Activated gamma-delta T cell treated with anti-CD3 and anti-CD28 coated beads, Interleukin-2, amount 50 U/mL, for 16 hours (primary cell): ENCODE measurements at regions not wholly inside any gene's neighbourhood (a gene's known extent, or its start where the extent isn't known, plus 50 kb on each side); places are given as distances from the start of the nearest gene placed in this dataset.

Experiments
- DNase-seq: peaks from one replicate; pipeline ENCODE4 v3.0.0-alpha.2; 2020; ENCODE audit warnings: low read depth

DNA sequence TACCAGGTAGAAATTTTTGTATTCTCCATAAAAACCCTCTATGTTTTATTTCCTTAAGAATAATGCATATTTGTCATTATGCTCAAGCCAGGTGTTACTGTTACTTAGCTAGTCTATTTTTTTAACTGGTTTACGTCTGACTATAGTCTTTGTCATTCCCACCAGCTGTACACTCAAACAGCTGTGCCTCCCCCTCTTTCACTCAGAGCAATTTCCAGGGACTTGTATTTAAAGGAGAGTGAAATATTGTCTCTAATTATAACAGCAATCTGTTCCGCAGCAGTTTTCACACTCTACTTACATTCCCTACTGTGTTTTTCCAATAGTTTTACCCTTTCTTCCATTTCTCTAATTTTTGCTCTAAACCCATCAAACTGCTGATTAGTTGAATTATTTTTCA, 813.6 kb upstream of the MIR17HG start:
- no peak for DNase-seq

DNA sequence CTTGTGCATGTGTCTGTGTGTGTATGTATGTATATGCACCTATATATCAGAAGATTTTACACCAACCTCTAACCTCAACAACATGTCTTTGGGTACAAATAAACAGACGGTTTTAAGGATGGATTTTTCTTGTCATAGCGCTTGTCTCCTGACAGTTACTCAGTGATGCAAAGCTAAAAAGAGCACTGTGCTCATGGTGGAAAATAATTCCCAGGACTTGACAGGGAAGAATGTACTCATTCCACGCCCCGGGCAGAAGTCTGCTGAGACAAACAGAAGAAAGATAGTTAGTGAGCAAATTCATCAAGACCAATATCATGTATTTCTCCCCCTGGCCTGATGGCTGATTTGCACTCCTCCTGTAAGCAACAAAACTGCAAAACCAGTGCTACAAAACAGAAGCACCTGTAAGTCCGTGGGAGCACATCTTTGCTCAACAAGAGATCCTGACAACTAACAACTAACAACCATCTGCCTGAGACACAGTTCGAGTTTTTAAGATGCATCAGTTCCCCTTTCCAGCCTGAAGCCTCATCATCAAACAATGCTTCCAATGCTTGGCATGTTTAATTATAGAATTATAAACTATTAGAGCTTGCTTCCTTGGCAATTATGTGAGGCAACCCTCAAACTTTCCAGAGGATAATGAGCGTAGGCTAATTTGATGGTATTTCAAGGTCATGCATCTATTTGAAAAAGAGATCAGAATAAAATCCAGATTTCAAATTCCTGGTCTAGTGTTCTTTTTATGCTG, 812.7 kb upstream of the MIR17HG start:
- no peak for DNase-seq

DNA sequence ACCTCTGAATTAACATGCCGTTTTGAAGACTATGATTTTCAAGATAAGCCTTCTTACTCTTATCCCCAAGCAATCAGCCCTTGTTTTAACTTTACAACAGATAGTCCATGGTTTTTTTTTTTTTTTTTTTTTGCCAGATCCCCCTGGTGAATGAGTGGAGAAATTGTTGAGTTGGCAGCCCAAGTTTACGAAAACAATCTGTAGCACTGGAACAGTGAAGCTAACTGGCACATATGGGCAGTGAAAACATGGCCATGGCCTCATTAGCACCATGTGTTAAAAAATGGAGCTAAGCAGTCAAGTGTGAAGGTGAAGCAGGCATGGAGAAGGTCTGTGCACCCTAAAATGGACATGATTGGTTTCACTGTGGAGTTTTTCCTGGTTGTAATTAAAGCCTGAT, 812.1 kb upstream of the MIR17HG start:
- DNase-seq, result no peak

DNA sequence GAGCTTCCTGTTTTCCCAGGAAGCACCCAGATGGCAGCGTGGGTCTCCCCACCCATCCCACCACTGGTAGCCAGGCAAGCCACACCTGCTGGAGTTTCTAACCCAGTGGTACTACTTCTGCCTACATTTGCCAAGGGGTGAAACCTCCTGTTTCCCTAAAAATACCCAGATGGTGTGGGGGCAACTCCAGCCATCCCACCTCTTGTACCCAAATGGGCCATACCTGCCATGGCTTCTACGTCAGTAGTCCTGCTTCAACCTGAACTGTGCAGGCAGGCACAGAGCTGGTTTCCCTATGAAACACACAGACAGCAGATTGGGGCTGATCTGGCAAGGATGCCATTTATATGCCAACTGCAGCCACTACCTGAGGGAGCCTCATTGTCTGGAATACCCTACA, 809.4 kb upstream of the MIR17HG start:
- no peak for DNase-seq

DNA sequence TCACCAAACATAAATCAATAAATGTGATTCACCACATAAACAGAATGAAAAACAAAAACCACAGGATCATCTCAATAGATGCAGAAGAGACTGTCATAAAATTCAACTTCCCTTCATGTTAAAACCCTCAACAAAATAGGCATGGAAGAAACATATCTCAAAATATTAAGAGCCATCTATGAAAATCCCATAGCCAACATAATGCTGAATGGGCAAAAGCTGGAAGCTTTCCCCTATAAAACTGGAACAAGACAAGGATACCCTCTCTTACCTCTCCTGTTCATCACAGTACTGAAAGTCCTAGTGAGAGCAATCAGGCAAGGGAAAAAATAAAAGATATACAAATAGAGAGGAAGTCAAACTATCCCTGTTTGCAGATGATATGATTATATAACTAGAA, 806.1 kb upstream of the MIR17HG start:
- DNase-seq, result no peak

DNA sequence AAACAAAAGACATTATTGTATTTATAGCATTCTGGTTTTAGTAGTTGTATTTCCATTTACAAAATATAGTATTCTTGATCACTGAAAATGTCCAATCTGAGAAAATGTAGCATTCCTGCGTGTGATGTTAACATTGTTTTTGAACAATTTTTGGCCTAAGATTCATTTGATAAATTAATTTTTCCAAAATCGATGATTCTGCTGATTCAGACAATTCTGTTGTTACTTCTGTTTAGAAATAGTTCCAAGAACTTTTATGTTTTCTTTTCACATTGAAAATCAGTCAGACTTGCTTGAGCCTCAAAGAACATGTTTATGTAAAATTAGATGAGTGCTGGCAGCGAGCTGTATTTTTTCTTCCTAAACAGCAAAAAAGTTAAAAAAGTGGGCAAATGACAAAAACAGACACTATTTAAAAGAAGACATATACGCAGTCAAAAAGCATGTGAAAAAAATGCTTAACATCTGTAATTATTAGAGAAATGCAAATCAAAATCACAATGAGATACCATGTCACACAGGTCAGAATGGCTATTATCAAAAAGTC, 804.5 kb upstream of the MIR17HG start:
- DNase-seq, result no peak

DNA sequence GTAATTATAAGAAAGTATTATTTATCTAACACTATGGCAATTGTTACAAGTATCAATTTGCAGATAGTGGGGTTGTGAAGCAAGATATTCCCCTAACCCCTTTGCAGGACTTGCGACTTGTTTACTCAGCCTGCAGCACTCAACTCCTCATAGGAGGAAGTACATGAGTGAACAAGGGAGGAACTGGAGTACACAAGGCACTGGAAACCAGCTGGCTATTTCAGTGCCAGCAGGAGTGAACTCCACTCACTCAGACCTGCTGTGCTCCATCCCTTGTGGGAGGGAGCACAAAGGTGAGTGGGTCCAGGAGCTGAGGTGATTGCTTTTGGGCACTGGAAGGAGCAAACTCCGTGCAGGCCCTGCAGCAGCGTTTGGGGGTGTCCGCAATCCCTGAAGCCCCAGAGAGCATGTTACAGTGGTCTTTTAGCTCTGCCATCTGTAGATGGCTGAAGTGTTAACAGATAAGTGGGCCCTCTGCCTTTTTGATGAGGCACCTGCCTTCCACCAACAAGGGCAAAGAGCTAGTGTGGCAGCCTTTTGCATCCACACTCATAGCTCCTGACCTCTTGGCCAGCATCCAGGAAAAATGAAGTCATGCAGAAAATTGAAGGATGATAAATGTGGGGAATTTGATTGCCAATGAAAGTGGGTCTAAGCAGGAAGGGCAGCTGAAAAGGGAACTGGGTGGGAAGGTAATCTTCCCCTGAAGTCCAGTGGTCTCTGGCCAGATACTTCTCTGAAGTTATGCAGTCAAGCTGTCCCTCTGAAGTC, 802.2 kb upstream of the MIR17HG start:
- no peak for DNase-seq

DNA sequence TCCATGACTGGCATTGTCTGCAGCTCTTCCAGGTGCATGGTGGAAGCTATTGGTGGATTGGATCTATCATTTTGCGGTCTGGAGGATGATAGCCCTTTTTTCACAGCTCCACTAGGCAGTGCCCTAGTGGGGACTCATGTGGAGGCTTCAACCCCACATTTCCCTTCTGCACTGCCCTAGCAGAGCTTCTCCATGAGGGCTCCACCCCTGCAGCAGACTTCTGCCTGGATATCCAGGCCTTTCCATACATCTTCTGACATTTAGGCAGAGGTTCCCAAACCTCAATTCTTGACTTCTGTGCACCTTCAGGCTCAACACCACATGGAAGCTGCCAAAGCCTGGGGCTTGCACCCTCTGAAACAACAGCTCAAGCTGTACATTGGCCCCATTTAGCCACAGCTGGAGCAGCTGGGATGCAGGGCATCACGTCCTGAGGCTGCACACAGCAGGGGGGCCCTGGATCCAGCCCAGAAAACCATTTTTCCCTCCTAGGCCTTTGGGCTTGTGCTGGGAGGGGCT, 800.2 kb upstream of the MIR17HG start:
- DNase-seq, result no peak

DNA sequence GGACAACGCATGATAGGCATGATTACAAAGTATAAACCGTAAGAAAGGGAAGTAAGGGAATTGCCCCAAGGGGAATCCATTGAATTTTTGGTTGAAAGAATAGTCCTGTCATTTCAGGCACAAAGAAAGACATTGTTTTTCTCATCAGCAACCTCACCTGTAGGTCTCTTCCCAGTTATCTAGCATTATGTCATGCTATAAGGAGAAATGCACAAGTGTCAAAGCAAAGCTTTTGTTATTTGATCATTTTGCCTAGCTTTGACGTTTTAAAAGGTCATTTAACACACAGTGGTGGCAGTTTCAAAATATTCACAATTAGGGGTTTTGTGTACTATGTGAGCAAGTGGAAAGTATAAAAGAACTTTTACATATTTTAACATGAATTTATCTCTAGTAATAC, 796.2 kb upstream of the MIR17HG start:
- DNase-seq, result no peak

DNA sequence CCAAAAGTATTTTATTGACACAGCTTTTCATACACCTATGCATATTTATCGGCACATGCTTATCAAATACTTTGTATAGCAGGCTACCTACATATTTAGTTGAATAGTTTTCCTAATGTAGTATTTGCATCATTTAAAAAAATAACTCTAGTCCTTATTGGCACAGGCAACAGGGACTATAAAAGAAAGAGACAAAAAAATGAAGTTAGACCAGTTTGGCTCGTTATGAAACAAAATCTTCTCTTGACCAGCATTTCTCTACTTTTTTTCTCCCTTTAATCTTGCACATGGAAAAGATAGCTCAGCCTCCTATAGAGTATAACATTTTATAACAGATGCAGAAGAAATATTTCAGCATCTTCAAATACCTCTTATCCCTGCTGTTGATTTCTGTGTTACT, 794.8 kb upstream of the MIR17HG start:
- DNase-seq, result no peak

DNA sequence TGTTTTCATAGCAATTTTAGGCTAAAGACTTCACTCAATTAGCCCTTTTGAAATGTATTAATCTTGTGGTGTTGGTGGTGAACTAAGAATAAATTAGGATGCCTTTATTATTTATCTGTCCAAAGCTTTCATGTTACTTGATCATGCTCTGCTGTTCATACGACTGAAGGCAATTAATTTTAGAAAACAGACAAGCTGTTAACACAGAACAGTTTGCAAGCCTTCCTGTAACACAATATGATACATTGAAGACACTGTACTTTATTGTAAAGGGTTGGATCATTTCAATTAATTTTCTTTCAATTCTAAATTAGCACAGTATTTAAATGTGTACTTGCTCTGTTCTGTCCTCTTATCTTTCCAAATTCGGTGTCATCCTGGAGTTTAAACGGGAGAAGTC, 794.3 kb upstream of the MIR17HG start:
- no peak for DNase-seq

DNA sequence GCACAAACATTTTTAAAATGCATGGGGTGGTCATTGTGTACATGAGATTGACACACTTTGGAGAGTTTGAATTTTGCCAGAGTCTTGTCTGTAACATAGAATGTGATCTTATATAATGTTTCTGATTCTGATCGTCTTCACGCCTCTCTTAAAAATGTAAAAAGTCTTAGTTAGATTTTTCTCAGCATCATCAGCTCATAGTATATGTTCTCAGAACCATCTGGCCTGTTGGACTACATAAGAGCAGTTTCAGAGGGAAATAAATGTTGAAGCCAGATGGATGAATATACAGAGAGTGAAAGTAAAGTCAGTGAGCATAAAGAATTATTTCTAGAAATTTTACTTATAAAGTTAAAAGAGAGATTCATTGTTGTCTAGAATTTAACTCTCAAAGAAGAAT, 789.9 kb upstream of the MIR17HG start:
- no peak for DNase-seq

DNA sequence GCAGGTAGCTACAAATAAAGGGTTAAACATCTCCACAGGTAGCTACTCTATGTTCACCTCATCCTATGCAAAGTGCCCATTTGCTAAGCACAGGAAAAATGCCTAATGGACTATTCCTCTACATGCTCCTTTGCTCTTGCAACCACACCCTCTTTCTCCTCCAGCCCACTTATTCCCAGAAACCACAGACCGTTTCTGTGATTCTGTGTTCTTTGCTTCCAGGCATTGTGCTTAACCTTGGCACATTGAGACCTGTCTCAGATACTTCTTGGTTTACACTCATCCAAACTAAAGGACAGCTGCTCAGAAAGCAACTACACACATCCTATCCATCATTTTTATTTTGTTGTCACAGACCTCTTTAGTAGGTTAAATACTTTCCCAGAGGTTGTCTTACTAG, 785.0 kb upstream of the MIR17HG start:
- no peak for DNase-seq

DNA sequence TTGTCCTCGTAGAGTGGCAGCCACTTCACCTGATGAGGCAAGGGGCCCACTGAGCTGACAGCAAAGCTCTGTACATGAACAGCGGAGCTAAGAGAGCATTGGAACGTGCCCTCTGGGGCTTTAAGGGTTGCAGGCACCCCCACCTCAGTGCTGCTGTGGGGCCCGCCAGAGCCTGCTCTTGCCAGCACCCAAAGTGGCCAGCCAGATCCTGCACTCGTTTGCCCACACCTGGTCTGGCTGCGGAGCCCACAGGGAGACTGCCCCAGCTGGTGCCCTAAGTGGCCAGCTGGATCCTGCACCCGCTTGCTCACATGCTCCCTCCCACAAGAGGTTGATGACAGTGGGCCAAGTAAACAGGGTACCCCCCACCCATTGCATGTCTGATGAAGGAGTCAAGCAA, 783.4 kb upstream of the MIR17HG start:
- no peak for DNase-seq

DNA sequence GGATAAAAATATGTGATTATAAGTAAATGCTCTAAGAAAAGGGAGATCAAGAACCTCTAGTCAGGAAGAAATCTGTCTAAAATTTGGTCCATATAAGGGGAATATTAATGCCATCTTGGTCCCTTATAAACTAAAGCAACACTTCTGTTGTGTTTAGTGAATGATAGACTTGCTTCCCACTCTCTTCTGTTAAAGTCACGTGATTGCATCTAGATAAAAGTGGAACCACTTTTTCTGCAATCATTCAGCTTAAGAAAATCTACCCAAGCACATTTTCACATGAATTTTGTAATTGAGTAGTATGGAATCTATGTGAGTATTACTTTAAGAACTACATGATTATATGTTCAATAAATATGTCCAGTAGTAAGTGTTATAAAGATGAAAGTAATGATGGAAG, 782.9 kb upstream of the MIR17HG start:
- no peak for DNase-seq

DNA sequence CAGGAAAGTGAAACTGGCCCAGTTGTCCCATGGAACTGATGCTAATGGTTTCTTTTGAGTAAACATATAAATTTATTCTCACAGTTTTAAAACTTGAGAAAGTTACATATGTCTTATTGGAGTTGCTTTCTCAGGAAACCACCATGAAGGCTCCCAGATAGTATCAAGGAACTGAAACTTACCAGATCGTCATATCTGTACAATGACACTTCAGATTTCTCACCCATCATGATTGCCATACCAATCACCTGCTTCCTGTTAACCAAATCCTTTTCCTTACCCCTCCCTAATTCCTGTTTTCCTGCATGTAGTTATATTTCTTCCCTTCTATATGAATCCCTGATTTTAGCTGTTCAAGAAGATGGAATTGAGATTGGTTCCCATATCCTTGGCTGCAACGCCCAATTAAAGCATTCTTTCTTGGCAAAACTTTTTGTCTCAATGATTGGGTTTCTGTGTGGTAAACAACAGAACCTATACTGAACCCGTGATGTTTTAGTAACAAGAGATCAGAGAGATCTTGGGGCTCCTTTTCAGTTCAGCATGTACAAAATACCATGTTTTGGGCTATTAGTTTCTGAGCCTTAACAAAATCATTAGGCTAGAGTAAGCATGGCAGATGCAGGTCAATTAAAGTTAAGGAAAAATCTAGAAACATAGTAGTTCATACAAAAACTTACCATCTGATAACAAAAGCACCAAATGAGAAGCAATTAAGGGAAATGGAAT, 781.3 kb upstream of the MIR17HG start:
- DNase-seq, result no peak

DNA sequence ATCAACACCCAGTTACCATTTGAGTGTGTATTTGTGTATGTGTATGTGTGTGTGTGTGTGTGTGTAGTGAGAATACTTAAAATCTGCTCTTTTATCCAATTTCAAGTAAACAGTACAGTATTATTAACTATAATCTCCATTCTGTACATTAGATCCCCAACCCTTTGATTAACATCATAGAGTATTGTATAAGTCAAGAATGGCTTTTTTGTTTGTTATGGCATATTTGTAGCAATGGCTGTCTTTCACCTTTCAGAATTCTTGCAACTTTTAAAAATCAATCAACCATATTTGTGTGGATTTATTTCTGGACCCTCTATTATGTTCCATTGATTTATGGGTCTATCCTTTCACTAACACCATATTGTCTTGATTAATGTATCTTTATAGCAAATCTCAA, 779.3 kb upstream of the MIR17HG start:
- DNase-seq, result no peak

DNA sequence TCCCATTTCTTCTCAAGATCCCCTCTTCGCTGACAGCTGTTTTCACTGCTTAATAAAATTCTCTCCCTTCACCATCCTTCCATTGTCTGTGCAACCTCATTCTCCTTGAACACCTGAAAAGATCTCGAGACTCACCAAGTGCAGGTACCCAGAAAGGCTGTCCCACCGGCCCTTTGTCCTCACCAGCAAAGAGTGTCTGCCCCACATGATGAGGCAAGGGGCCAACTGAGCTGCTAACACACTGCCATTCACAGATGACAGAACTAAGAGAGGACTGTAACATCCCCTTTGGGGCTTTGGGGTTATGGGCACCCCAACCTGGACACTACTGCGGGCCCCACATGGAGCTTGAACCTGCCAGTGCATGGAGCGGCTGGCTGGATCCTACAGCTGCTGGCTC, 771.4 kb upstream of the MIR17HG start:
- DNase-seq, result no peak

DNA sequence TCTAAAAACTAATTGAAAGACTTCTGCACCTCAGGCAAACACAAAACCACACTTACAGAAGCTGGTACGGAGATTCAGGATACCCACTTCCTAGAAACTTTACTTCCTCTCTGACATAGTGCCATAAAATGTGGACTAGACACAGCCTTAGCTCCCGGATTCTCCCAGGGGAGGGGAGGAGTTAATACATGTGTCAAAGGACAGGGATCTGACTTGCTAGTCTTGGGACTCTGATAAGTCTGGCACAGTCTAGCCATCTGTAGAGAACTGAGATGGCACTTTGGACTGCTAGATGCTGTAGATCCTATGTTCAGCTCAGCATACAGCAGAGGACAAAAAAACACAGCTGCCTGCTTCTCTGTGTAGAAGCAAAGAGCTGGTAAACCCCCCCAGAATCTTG, 769.8 kb upstream of the MIR17HG start:
- no peak for DNase-seq

DNA sequence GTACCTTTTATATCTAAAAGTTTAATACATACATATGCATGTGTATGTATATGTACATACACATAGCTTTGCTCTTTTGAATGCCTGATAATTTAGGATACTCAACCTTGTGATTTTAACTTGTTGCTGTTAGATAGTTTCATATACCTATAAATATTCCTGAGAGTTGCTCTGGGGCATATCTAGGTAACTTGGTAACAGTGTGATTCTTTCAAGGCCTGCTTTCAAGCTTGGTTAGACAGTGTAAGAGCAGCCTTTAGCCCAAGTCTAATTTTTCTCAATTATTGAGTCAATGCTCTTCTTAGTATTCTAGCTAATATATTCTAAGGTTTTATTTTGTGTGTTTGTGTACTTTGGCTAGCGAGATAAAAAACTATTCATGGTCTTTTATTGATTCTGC, 762.1 kb upstream of the MIR17HG start:
- DNase-seq, result no peak

DNA sequence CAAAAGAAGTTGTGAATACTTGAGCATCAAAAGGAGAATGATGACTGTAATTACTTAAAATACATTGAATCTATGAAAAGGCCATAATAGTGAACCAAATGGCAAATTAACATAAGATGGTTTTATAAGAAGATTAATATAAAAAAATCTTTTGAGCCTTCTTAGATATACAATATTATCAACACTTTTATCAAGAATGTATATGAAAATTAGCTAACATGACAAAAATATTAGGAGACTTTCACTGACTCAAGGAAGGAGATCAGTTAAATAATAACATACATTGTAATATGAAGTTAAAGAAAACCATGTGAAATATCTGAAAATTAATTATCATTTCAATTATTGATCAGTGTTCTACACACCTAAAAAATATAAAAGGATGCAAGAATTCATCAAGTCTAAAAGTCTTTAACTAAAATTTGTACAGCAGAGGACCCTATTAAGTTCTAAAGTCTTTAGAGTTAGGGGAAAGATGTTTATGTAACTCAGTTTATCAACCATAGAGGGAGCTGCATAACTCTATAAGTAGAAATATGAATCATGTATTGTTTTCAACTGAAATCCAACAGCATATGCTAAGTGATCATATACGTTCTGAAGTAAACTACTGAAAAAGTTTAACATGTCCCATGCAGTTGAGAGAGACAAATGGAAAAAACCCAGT, 756.1 kb upstream of the MIR17HG start:
- no peak for DNase-seq

DNA sequence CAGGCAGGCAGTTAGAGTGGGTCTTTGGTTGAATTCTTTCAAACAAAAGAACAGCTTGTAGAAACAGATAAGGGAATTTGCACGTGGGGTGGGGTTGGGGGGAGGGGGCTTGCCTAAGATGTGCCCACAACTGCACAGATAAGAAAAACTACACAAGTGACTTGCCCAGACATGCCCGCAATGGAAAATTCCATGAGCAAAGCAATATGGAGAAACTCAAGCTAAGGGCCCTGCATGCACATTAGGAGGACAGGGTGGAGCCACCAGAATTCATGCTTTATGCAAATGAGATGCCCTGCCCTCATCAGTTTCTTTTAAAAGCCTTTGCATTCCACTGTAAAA, 755.6 kb upstream of the MIR17HG start:
- DNase-seq, result no peak
